Activated T-cell treated with anti-CD3 and anti-CD28 coated beads, Interleukin-2, amount 50 U/mL, for 24 hours (primary cell): ENCODE measurements at regions not wholly inside any gene's neighbourhood (a gene's known extent, or its start where the extent isn't known, plus 50 kb on each side); places are given as distances from the start of the nearest gene placed in this dataset.

ENCODE experiments used
- DNase-seq: peaks from one replicate; pipeline ENCODE4 v3.0.0-alpha.2; 2020
- H3K27ac Mint-ChIP-seq: 2 replicates; pipeline ENCODE4 v1.8.0; 2020; ENCODE audit warnings: mild to moderate bottlenecking, mixed read lengths
- H3K27me3 Mint-ChIP-seq: 2 replicates; pipeline ENCODE4 v1.8.0; 2020; ENCODE audit warnings: mixed read lengths
- H3K36me3 Mint-ChIP-seq: 2 replicates; pipeline ENCODE4 v1.8.0; 2020; ENCODE audit warnings: low read depth, mixed read lengths
- H3K4me1 Mint-ChIP-seq: 2 replicates; pipeline ENCODE4 v1.8.0; 2020; ENCODE audit warnings: low read depth, mixed read lengths
- H3K4me3 Mint-ChIP-seq: 2 replicates; pipeline ENCODE4 v1.8.0; 2020; ENCODE audit warnings: mild to moderate bottlenecking, moderate library complexity, mixed read lengths
- H3K9me3 Mint-ChIP-seq: 2 replicates; pipeline ENCODE4 v1.8.0; 2020; ENCODE audit warnings: mixed read lengths

- Mint-ChIP-seq H3K27me3 (peaks cover 3% of the 10 kb centered on the region), H3K9me3 (peaks cover 2% of the 10 kb centered on the region), H3K4me3 (no peak overlapping the region), H3K36me3 (peaks cover 2% of the 10 kb centered on the region), H3K4me1 (peaks cover 8% of the 10 kb centered on the region), H3K27ac (no peak overlapping the region)
- no peak for DNase-seq
These were observed 88.3 kb downstream of the CLDN34 start for GRCh38 chrX:10055430-10055829.

- no peak for DNase-seq
- Mint-ChIP-seq H3K9me3 (no peaks in the 10 kb centered on the region), H3K27me3 (no peaks in the 10 kb centered on the region), H3K4me3 (no peak overlapping the region), H3K4me1 (no peaks in the 10 kb centered on the region), H3K36me3 (no peaks in the 10 kb centered on the region), H3K27ac (no peak overlapping the region)
These were observed 94.4 kb upstream of the CLCN4 start for GRCh38 chrX:10062352-10062751.

- peaks cover 4% of the 10 kb centered on the region for H3K36me3 Mint-ChIP-seq
- H3K27ac Mint-ChIP-seq: no peak overlapping the region
- H3K4me3 Mint-ChIP-seq: no peak overlapping the region
- H3K4me1 Mint-ChIP-seq: no peaks in the 10 kb centered on the region
- no peaks in the 10 kb centered on the region for H3K27me3 Mint-ChIP-seq
- DNase-seq: no peak
- no peaks in the 10 kb centered on the region for H3K9me3 Mint-ChIP-seq
These were observed 93.8 kb upstream of the CLCN4 start for GRCh38 chrX:10062980-10063379.

- no peak for DNase-seq
- Mint-ChIP-seq H3K4me3 (no peak overlapping the region), H3K27me3 (no peaks in the 10 kb centered on the region), H3K9me3 (no peaks in the 10 kb centered on the region), H3K36me3 (peaks cover 4% of the 10 kb centered on the region), H3K27ac (no peak overlapping the region), H3K4me1 (no peaks in the 10 kb centered on the region)
These were observed 92.0 kb upstream of the CLCN4 start for GRCh38 chrX:10064736-10065135.

GRCh38 chrX:10070714-10071436, 85.9 kb upstream of the CLCN4 start:
- no peaks in the 10 kb centered on the region for H3K9me3 Mint-ChIP-seq
- H3K4me1 Mint-ChIP-seq: peaks cover 12% of the 10 kb centered on the region
- H3K36me3 Mint-ChIP-seq: peaks cover 9% of the 10 kb centered on the region
- H3K4me3 Mint-ChIP-seq: no peak overlapping the region
- DNase-seq: no peak
- H3K27me3 Mint-ChIP-seq: no peaks in the 10 kb centered on the region
- H3K27ac Mint-ChIP-seq: no peak overlapping the region

- Mint-ChIP-seq H3K36me3 (peaks cover 9% of the 10 kb centered on the region), H3K27me3 (no peaks in the 10 kb centered on the region), H3K4me1 (peaks cover 12% of the 10 kb centered on the region), H3K4me3 (no peak overlapping the region), H3K27ac (no peak overlapping the region), H3K9me3 (no peaks in the 10 kb centered on the region)
- no peak for DNase-seq
These were observed 85.2 kb upstream of the CLCN4 start for GRCh38 chrX:10071451-10072144.

GRCh38 chrX:10072786-10073568, 83.8 kb upstream of the CLCN4 start:
- Mint-ChIP-seq H3K4me3 (no peak overlapping the region), H3K27ac (no peak overlapping the region), H3K27me3 (no peaks in the 10 kb centered on the region), H3K9me3 (no peaks in the 10 kb centered on the region), H3K4me1 (peaks cover 18% of the 10 kb centered on the region), H3K36me3 (peaks cover 5% of the 10 kb centered on the region)
- no peak for DNase-seq

GRCh38 chrX:10073671-10074070, 83.1 kb upstream of the CLCN4 start:
- H3K4me3 Mint-ChIP-seq: no peak overlapping the region
- peaks cover 5% of the 10 kb centered on the region for H3K36me3 Mint-ChIP-seq
- H3K9me3 Mint-ChIP-seq: no peaks in the 10 kb centered on the region
- no peak overlapping the region for H3K27ac Mint-ChIP-seq
- H3K4me1 Mint-ChIP-seq: peaks cover 18% of the 10 kb centered on the region
- DNase-seq: no peak
- H3K27me3 Mint-ChIP-seq: no peaks in the 10 kb centered on the region

GRCh38 chrX:10074241-10074941, 82.4 kb upstream of the CLCN4 start:
- H3K9me3 Mint-ChIP-seq: no peaks in the 10 kb centered on the region
- DNase-seq: no peak
- H3K36me3 Mint-ChIP-seq: peaks cover 5% of the 10 kb centered on the region
- H3K27me3 Mint-ChIP-seq: no peaks in the 10 kb centered on the region
- no peak overlapping the region for H3K27ac Mint-ChIP-seq
- peaks cover 18% of the 10 kb centered on the region for H3K4me1 Mint-ChIP-seq
- H3K4me3 Mint-ChIP-seq: no peak overlapping the region

GRCh38 chrX:10076765-10077164, 80.0 kb upstream of the CLCN4 start:
- Mint-ChIP-seq H3K36me3 (peaks cover 8% of the 10 kb centered on the region), H3K4me1 (peaks cover 6% of the 10 kb centered on the region), H3K4me3 (no peak overlapping the region), H3K27me3 (no peaks in the 10 kb centered on the region), H3K27ac (no peak overlapping the region), H3K9me3 (no peaks in the 10 kb centered on the region)
- no peak for DNase-seq

- no peak for DNase-seq
- no peak overlapping the region for H3K4me3 Mint-ChIP-seq
- H3K4me1 Mint-ChIP-seq: peaks cover 7% of the 10 kb centered on the region
- no peak overlapping the region for H3K27ac Mint-ChIP-seq
- H3K36me3 Mint-ChIP-seq: peaks cover 8% of the 10 kb centered on the region
- no peaks in the 10 kb centered on the region for H3K9me3 Mint-ChIP-seq
- peaks cover under 1% of the 10 kb centered on the region for H3K27me3 Mint-ChIP-seq
These were observed 79.2 kb upstream of the CLCN4 start for GRCh38 chrX:10077425-10078188.

- DNase-seq: no peak
- peaks cover 14% of the 10 kb centered on the region for H3K4me1 Mint-ChIP-seq
- peaks cover 8% of the 10 kb centered on the region for H3K36me3 Mint-ChIP-seq
- peaks cover 2% of the 10 kb centered on the region for H3K27me3 Mint-ChIP-seq
- H3K4me3 Mint-ChIP-seq: no peak overlapping the region
- H3K27ac Mint-ChIP-seq: no peak overlapping the region
- no peaks in the 10 kb centered on the region for H3K9me3 Mint-ChIP-seq
These were observed 78.5 kb upstream of the CLCN4 start for GRCh38 chrX:10078266-10078665.

GRCh38 chrX:10079231-10079630, 77.5 kb upstream of the CLCN4 start:
- H3K9me3 Mint-ChIP-seq: no peaks in the 10 kb centered on the region
- no peak overlapping the region for H3K27ac Mint-ChIP-seq
- DNase-seq: no peak
- H3K4me3 Mint-ChIP-seq: no peak overlapping the region
- H3K36me3 Mint-ChIP-seq: peaks cover 8% of the 10 kb centered on the region
- peaks cover 2% of the 10 kb centered on the region for H3K27me3 Mint-ChIP-seq
- H3K4me1 Mint-ChIP-seq: peaks cover 23% of the 10 kb centered on the region

- Mint-ChIP-seq H3K27me3 (peaks cover 9% of the 10 kb centered on the region), H3K4me1 (peaks cover 42% of the 10 kb centered on the region), H3K4me3 (no peak overlapping the region), H3K36me3 (peaks cover 8% of the 10 kb centered on the region), H3K9me3 (no peaks in the 10 kb centered on the region), H3K27ac (no peak overlapping the region)
- no peak for DNase-seq
These were observed 73.0 kb upstream of the CLCN4 start for GRCh38 chrX:10083809-10084208.
